ENCODE measurements at regions not wholly inside any gene's neighbourhood (a gene's known extent, or its start where the extent isn't known, plus 50 kb on each side); places are given as distances from the start of the nearest gene placed in this dataset.
"Not testable (repeated sequence)": the region's sequence is repeated elsewhere in the genome, so short reads cannot be mapped to it uniquely, and the experiment has no call there.

DNA sequence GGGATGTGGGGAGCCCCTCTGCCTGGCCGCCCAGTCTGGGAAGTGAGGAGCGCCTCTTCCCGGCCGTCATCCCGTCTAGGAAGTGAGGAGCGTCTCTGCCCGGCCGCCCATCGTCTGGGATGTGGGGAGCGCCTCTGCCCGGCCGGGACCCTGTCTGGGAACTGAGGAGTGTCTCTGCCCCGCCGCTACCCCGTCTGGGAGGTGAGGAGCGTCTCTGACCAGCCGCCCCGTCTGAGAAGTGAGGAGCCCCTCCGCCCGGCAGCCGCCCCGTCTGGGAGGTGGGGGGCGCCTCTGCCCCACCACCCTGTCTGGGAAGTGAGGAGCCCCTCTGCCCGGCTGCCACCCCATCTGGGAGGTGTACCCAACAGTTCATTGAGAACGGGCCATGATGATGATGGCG is 73.8 kb upstream of the LSAMP start:
- TF ChIP-seq, protein P1, sequence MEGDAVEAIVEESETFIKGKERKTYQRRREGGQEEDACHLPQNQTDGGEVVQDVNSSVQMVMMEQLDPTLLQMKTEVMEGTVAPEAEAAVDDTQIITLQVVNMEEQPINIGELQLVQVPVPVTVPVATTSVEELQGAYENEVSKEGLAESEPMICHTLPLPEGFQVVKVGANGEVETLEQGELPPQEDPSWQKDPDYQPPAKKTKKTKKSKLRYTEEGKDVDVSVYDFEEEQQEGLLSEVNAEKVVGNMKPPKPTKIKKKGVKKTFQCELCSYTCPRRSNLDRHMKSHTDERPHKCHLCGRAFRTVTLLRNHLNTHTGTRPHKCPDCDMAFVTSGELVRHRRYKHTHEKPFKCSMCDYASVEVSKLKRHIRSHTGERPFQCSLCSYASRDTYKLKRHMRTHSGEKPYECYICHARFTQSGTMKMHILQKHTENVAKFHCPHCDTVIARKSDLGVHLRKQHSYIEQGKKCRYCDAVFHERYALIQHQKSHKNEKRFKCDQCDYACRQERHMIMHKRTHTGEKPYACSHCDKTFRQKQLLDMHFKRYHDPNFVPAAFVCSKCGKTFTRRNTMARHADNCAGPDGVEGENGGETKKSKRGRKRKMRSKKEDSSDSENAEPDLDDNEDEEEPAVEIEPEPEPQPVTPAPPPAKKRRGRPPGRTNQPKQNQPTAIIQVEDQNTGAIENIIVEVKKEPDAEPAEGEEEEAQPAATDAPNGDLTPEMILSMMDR (conservative IDR thresholded peaks at IDR 0.05; ENCODE audit: low read depth, low read length) = not testable (repeated sequence)
- not testable (repeated sequence) for TF ChIP-seq EZH2 (IDR thresholded peaks at IDR 0.05; ENCODE audit: low read length, unreplicated experiment); EZH2phosphoT487 (IDR thresholded peaks at IDR 0.05; ENCODE audit: borderline replicate concordance, low read length)
